ENCODE measurements at regions not wholly inside any gene's neighbourhood (a gene's known extent, or its start where the extent isn't known, plus 50 kb on each side); places are given as distances from the start of the nearest gene placed in this dataset.

- TF ChIP-seq ZNF362 (CRISPR knock-in tag; IDR thresholded peaks at IDR 0.05; ENCODE audit: borderline replicate concordance) (peak; percentile 42; the same call in 1 of the 2 replicates), ZBTB7B (CRISPR knock-in tag; IDR thresholded peaks at IDR 0.05) (0 out of 2 replicates have a peak, but pooled peaks have one; percentile 46), ZNF558 (CRISPR knock-in tag; IDR thresholded peaks at IDR 0.05; ENCODE audit: borderline replicate concordance) (no peak), ZNF326 (CRISPR knock-in tag; IDR thresholded peaks at IDR 0.05; ENCODE audit: borderline replicate concordance) (no peak), ARID5B (CRISPR knock-in tag; IDR thresholded peaks at IDR 0.05) (peak; percentile 99), ZNF34 (CRISPR knock-in tag; IDR thresholded peaks at IDR 0.05; ENCODE audit: borderline replicate concordance) (0 out of 2 replicates have a peak, but pooled peaks have one; percentile 66), CEBPZ (IDR thresholded peaks at IDR 0.05; ENCODE audit: low read length) (no peak), ZFP91 (CRISPR knock-in tag; IDR thresholded peaks at IDR 0.05; ENCODE audit: borderline replicate concordance) (peak; percentile 45), MTA3 (CRISPR knock-in tag; IDR thresholded peaks at IDR 0.05) (no peak), MTF2 (CRISPR knock-in tag; IDR thresholded peaks at IDR 0.05; ENCODE audit: borderline replicate concordance) (no peak; the same call in 1 of the 2 replicates), ZSCAN29 (CRISPR knock-in tag; conservative IDR thresholded peaks at IDR 0.05) (peak; percentile 87; the same call in 1 of the 2 replicates), ZFAT (CRISPR knock-in tag; conservative IDR thresholded peaks at IDR 0.05) (no peak), TEAD2 (CRISPR knock-in tag; IDR thresholded peaks at IDR 0.05) (no peak), MBD4 (IDR thresholded peaks at IDR 0.05; ENCODE audit: borderline replicate concordance, low read length) (no peak), RARG (CRISPR knock-in tag; IDR thresholded peaks at IDR 0.05; ENCODE audit: low read depth) (no peak), HNRNPH1 (optimal IDR thresholded peaks at IDR 0.05; ENCODE audit: low read depth, low read length) (no peak), ERF (CRISPR knock-in tag; IDR thresholded peaks at IDR 0.05) (peak; percentile 93)
- TF ChIP-seq, protein P1, sequence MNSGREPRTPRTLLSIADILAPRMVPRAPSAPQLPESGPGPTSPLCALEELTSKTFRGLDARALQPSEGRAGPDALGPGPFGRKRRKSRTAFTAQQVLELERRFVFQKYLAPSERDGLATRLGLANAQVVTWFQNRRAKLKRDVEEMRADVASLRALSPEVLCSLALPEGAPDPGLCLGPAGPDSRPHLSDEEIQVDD (CRISPR knock-in tag; IDR thresholded peaks at IDR 0.05; ENCODE audit: borderline replicate concordance): no peak
Measured at GRCh38 chr2:64730551-64731262, 77.0 kb upstream of the SERTAD2 start (continued).

Measured in HepG2 (cell line).